ENCODE measurements at regions not wholly inside any gene's neighbourhood (a gene's known extent, or its start where the extent isn't known, plus 50 kb on each side); places are given as distances from the start of the nearest gene placed in this dataset.

DNA sequence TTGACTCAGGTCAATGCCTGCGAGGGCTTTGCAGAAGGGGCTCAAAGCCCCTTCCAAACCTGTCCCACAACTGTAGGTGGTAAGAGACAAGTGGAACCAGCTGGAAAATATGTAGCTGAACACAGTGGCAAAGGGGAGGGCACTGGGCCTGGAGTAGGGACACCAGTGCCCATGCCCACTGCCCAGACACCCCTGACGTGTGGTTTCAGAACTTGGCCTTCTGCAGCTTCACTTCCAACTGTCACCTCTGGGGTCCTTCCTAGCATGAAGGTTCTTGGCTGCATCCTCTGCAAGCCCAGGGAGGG, 233.1 kb upstream of the IRX1 start:
- DNase-seq (ENCODE audit: low read depth) = no peak

DNA sequence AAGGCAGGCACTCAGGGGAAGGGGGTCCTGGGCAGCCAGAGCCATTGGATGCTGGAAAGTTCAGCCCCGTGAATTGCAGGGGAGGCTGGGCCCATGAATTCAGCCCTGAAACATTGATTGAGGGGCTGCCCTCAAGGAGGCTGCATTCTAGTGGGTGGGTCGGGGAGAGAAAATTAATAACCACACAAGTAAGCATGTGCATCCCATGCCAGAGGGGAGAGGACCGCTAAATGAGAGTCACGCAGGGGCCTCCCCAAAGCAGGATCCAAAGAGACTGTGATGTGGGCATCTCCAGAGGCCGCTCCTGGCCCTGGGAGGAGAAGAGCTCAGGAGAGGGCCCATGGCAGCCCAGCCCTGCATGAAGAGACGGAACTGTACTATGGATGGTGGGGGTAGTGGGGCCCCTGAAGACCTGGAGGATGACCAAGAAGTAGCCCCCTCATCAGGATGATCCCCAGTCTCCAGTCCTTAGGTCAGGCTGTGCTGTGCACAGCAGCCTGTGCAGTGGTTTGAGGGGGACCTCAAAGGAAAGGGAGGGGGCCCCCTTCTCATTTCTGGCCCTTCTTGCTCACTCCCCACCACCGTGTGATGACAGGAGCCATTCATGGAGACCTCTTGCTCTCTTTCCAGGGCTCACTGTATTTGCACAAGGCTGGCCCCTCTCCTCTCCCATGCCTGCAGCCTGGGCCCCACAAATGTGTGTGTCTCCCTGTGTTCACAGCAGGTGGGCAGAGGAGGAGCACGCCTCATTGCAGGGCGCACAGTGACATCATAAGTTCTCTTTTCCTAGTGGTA, 233.6 kb upstream of the IRX1 start:
- no peak for DNase-seq (ENCODE audit: low read depth)

DNA sequence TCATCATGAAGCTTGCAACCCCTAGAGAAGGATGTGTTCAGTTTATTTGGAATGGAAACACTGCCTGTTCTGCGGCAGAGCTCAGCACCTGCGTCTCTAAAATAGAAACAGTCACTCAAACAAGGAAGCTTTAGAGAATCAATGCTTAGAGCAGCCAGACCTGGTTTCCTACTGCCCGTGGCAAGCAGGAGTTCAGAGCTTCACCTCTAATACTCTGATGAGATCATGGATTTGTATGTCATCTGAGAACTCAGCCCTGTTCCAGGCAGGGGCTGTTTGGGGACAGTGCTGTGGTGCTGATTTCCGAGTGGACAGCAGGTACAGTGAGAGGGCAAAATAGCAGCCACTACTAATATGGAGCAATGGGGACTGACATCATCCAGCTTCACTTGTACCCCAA, 236.0 kb upstream of the IRX1 start:
- no peak for DNase-seq (ENCODE audit: low read depth)

DNA sequence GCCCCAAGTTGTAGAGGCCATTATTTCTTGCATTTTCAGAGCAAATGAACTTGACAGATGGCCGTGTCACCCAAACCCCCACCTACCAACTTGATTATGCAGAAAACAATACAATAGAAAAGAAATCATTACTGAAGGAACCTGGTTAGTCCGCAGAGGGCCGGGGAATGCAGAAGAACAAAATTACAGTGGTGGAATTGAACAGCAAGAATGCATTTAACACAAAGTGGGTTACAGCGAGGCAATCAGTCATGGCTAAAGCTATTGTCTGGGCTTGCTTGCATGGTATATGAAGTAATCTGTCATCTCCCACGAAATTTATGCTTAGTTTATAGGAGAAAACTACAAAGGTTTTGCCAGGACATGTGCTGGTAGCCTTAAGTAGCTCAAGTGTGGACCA, 238.3 kb upstream of the IRX1 start:
- DNase-seq (ENCODE audit: low read depth) = no peak

DNA sequence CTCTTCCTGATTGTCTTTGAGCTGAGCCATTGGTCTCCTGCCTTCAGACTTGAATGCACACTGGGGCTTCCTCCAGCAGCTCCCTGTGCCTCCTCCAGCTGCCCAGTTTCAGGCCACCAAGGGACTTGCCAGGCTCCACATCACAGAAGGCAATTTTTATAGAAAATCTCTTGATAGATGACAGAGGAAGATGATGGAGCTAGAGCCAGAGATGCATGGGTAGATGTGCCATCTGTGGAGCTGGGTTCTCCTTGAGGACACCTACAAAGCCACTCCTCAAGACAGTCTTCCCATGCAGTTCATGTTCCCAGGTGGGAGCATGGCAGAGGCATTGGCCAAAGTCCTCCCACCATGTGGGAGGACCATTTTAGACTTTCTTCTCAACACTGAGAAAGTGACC, 239.6 kb upstream of the IRX1 start:
- DNase-seq (ENCODE audit: low read depth) = no peak

DNA sequence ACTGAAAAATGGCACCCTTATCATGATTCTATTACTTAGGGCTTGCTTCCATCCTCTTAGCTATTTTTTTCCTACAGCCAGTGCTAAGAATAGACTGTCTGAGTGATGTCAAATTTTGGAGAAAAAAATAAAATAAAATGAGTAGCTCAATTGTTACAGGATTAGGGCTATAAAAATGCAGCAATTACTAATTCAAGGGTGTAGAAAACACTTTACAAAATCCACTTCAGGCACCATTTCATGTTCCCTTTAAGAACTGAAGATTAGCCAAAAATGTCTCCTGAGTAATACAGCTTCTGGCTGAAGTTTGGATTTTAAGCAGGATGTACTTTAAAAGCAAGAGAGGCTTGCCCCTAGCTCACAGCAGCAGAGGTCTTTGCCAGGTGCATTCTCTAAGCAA, 240.5 kb upstream of the IRX1 start:
- DNase-seq (ENCODE audit: low read depth) = no peak

DNA sequence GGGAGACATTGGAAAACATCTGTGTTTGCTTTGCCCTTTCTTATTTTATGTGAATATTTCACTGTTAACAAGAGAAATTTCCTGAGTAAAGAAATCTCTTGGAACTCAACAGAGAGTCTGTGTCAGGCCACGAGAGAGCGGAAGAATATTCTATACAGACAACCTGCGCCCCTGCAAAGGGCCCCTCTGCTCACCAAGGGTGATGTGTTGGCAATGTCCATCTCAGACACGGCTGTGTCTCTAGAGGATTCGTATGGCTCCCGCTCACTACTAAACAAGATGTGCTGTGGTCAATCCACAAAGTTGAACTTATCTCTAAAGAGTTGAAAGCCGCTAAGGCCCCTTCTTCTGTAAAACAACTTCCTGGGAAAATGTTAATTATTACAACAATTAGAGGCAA, 241.0 kb upstream of the IRX1 start:
- no peak for DNase-seq (ENCODE audit: low read depth)

DNA sequence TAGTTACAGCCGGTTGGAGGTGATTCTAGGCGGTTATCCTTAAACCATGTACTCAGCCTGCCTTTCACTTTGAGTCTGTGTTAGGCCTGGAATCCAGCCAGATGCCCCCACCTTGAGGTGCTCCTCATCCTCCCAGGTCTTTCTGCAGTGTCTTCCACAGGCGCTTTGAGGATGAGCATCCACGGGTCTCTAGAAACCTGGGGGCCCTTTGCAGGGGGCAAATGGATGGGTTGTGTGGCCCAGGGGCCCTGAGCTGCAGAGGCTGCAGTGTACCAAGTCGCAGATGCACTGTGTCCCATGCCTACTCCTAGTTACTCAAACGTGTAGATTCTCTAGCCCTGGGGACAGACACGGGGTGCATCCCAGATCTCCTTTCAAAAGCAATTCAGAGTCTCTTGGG, 242.1 kb upstream of the IRX1 start:
- no peak for DNase-seq (ENCODE audit: low read depth)

DNA sequence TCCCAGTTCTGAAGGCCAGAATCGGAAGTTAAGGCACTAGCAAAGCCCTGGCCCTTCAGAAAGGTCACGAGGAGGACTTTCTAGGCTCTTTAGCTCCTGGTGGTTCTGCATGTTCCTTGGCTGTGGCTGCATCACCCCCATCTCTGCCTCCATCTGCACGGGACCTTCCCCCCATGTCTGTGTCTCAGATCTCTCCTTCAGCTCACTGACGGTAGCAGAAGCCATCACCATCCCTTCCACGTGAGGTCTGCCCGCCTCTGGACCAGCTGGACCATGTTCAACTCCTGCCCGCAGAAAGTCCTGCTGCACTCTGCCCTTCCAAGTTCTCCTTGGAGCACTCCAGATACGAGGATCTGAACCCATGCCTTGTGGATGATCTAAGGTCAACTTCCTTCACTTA, 242.9 kb upstream of the IRX1 start:
- DNase-seq (ENCODE audit: low read depth) = no peak

DNA sequence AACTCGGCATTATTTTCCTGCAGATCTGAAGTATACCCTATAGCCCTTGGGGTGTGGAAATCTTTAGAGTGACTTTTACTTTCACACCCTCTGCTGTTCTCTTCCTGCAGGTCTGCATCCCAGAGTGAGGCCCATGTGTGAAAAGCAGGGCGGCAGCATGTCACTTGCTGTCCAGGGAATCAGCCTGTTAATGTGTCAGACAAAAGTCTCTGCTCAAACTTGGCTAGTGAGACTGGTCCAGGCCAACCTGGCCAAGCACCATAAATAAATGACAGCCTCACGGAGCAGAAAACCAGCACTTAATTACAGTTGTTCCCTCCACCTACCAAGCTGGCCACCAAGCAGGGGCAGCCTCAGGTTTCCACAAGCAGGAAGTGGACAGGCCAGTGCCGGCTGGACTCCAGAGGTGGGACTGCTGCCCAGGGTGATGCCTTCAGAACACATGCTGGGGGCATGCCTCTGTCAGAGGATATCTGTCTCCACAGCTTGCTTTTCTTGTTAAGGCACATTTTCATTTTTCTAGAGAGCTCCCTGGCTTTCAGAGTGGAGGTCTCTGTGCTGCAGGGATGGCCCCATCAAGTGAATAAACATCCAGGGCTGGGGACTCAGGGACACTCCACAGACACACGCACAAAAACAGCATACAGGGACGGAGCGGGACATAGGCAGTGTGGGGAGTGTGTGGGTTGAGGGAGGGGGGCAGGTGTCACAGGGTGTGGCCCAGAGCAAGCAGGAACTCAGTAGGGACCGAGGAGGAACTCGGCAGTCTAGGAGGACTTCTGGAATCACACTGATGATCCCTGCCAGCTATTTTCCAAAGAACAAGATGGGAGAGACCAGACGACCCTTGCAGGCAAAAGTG, 243.8 kb upstream of the IRX1 start:
- DNase-seq (ENCODE audit: low read depth) = no peak

DNA sequence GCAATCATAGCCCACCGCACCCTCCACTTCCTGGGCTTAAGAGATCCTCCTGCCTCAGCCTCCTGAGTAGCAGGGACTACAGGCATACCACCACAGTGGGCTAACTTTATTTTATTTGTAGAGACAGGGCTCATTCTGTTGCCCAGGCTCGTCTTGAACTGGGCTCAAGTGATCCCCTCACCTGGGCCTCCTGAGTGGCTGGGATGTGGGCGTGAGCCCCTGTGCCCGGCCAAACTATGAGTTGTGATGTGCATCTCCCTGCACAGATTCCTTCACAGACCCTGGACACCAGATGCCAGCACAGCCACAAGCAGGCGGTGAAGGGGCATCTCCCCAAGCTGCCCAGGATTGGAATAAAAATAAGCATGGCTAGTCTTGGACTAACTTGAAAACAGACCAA, 244.9 kb upstream of the IRX1 start:
- no peak for DNase-seq (ENCODE audit: low read depth)

DNA sequence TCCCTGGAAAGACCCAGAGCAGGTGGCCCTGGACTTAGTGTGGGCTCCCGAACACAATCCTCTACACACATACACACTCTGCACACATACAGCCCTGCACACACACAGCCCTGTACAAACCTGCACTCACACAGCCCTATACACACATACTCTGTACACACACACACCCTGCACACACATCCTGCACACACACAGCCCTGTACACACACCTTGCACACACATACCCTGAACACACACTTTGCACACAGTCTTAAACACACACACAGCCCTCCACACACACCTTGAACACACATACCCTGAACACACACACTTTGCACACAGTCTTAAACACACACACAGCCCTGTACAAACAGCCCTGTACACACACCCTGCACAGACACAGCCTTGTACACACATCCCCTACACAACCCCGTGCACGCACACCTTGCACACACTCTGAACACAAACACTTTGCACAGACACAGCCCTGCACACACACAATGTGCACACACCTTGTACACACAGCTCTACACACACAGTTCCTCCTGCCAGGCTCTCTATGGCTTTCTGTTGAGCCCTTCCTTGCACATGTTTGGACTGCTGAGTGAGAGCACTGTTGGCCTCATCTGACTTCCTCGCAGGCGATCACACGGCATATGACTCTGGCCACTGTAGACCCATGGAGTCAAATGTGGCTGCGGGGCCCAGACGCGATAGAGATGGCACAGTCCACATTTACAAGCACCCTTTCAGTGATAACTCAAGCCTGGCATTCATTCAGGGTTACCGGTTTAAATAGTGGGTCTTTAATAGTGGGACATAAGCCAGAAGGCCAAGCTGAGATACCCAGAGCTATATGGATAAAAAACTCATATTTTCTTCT, 245.7 kb upstream of the IRX1 start:
- DNase-seq (ENCODE audit: low read depth) = no peak

DNA sequence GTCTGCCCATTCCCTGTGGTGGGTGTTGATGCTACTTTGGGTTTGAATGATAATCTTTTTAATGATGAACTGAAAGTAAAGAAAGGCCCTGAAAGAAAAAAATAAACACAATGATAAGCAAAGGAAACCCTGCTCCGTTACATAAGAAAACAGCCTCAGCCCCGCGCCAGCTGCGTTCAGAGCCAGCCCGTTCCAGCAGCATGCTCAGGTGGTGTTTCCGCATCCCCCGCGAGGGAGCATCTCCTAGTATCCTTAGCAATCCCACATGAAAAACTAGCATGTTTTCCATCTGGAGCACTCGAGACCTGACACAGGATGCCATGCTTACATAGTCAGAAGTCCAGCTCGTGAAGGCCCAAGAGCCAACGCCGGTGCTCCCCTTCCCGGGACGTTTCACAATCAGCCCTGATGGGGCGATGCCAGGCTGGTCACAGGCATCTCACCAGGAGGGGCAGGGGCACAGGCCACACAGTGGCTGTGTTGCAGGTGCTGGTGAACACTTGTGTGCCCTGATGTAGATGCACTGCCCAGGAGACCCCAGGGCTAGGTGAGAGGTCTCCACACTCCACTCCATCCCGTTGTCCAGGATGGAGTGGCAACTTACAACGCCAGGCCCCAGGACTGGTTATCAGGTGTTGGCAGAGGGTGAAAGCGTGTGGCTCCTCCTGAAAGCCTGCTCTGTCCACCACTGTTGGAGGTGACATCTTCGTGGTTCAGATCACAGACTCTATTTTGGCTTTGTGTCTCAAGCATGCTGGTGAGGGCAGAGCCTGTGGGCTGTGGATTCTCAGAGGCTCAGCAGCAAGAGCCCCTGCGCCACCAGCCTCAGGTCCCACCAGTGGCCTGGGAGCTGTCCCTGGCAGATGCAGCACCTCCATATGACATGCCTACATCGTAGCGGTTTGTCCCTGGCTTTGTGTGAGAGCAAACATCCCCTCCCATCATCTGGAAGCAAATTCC, 246.8 kb upstream of the IRX1 start:
- DNase-seq (ENCODE audit: low read depth) = no peak

DNA sequence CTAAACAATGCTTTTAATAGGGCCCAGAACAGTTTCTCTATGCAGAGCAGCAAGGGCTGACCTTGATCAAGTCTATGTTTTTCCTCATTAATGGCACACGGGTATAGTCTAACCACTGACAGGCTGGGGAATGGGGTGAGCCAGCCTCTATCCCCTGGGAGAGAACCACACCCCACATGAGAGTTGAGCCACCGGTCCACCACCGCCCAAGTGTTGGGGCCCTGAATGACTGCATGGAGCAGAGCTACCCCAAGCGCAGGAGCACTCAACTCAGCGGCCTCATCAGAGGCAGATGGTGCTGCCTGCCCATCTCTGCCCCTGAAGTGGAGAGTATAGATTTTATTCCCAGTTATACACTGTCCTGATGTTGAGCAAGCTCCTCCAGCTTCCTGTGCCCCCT, 247.9 kb upstream of the IRX1 start:
- DNase-seq (ENCODE audit: low read depth) = no peak

DNA sequence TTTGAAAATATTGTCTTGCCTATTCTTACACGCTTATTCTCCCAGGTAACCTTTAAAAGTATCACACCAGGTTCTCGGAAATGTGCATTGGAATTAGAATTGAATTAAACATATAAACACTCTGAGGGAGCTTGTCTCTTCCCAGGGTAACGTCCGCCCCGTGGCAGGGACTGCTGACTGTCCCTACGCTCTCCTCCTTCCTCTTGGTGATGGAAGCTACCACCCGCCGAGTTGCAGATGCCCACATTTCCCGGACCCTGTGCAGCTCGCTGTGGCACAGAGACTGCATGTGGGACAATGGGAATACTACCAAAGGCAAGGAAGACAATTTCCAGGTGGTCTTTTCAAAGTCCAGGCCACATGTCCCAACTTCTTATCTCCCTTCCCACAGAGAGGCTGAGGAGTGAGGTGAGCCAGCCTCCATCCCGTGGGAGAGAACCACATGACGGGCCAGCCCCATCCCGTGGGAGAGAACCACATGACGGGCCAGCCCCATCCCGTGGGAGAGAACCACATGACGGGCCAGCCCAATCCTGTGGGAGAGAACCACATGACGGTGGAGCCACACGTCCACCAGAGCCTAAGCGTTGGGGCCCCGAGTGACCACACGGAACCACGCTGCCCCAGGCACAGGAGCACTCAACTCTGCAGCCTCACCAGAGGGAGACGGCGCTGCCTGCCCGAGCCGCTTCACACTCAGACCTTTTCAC, 249.4 kb upstream of the IRX1 start:
- no peak for DNase-seq (ENCODE audit: low read depth)

DNA sequence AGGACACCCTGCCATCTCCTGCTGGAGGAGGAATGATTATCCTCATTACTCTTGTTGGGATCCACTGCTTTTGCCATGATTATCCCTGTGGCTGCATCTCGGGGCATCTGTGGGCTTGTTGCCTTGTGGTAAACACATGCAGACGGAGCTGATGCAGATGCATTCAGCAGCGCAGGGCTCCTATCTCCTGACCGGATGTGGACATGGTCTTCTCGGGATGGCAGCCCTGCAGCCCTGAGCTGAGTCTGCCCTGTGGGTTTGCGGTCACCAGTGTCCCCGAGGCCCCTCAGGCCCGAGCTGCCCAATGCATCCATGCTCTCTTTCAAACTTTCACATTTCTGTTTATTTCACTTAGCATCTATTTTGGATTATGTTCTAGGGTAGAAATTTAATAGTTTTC, 250.4 kb upstream of the IRX1 start:
- no peak for DNase-seq (ENCODE audit: low read depth)

DNA sequence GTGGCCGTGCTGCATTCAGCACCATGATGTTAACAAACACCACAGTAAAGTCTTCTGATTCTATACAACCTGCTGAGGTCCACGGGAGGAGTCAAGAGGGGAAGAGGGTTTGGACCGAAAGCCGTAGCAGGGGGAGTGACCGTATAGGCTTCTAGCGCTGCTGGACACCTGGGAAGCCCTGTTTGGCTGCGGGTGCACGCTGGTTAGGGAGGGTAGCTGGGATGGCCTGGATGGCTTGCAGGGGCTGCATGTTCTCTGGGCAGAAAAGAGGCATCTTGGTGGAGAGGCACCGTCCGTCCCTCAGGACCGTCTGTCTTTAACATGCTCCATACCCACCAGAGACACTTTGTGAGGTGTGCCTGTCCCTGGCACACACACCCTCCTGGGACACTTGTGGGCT, 251.0 kb upstream of the IRX1 start:
- DNase-seq (ENCODE audit: low read depth) = no peak

DNA sequence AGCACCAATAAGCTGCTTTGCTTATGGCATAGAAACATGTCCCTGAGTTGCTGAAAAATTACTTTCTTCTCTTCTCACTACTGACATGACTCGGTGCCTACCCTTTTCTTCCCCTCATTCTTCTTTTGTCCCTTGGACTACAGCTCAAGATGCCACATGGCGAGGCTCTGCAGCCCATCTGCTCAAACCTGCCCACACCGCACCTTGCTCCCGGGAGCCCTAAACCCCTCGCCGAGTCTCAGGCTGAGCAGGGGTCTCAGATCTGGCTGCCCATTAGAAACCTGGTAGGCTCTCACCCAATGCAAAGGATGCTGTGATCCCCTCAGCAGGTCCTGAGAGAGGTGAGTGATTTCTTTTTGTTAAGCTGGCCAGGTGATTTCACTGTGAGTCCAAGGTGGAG, 251.7 kb upstream of the IRX1 start:
- DNase-seq (ENCODE audit: low read depth) = no peak

DNA sequence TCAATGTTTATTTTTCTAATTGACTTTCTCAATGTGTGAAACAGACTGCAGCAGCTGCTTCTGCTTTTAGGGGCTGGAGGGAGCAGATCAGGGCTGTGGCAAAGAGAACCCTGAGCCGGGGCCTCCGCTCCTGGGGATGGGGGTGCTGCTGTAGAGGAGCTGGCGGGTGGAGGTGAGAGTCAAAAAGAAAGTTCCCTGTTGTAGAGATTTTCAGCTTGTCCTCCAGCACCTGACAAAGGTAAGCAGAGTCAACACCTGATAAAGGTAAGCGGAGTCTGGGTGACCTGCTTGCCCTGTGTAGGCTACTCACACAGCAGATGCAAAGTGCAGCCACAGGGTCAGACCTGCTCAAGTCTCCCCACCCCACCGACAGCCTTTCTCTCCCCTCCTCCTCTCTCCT, 252.4 kb upstream of the IRX1 start:
- no peak for DNase-seq (ENCODE audit: low read depth)

DNA sequence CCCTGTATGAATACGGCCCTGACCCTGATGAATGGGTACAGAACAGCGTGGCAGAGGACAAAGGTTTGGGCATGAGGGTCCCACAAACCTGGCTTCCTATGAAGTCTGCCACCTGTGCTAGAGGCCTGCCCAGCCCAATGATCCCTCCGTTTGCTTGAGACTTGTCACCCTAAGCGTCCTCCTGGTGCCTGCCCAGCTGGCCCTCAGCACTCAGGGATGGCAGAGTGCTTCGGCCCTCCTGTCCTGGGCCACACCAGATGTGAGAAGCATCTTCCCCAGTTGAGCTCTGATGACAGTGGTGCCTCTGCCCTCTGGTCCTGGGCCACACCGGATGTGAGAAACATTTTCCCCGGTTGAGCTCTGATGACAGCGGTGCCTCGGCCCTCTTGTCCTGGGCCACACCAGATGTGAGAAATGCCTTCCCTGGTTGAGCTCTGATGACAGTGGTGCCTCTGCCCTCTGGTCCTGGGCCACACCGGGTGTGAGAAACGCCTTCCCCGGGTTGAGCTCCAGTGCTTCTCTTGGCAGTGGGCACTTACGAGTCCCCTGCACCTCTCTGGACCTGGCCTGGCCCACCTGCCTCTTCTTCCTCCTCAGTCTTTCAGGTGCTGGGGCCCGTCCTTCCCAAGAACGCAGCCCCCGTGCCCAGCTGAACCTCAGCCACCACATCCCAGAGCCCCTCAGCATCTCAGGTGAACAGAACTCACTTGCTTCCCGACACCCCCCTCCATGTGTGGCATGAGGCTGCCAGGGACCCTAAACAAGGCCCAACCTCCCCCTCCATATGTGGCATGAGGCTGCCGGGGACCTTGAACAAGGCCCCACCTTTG, 253.1 kb upstream of the IRX1 start:
- DNase-seq (ENCODE audit: low read depth) = no peak
